Osteocyte (in vitro differentiated cells): ENCODE measurements at regions not wholly inside any gene's neighbourhood (a gene's known extent, or its start where the extent isn't known, plus 50 kb on each side); places are given as distances from the start of the nearest gene placed in this dataset.

ENCODE experiments used
- DNase-seq: peaks from one replicate; pipeline ENCODE4 v3.0.0; 2021; ENCODE audit warnings: mixed read lengths; ENCODE audit not compliant: unreplicated experiment; ENCODE audit errors: extremely low spot score
- H3K27ac Mint-ChIP-seq: one replicate; pipeline ENCODE4 v1.8.0; 2021; ENCODE audit warnings: mild to moderate bottlenecking, mixed read lengths; ENCODE audit not compliant: unreplicated experiment
- H3K27me3 Mint-ChIP-seq: one replicate; pipeline ENCODE4 v1.8.0; 2021; ENCODE audit warnings: mixed read lengths; ENCODE audit not compliant: unreplicated experiment
- H3K36me3 Mint-ChIP-seq: one replicate; pipeline ENCODE4 v1.8.0; 2021; ENCODE audit warnings: mixed read lengths; ENCODE audit not compliant: unreplicated experiment
- H3K4me1 Mint-ChIP-seq: one replicate; pipeline ENCODE4 v1.8.0; 2021; ENCODE audit warnings: mixed read lengths; ENCODE audit not compliant: unreplicated experiment
- H3K4me3 Mint-ChIP-seq: one replicate; pipeline ENCODE4 v1.8.0; 2021; ENCODE audit warnings: mild to moderate bottlenecking, moderate library complexity, mixed read lengths; ENCODE audit not compliant: unreplicated experiment
- H3K9me3 Mint-ChIP-seq: one replicate; pipeline ENCODE4 v1.8.0; 2021; ENCODE audit warnings: mixed read lengths; ENCODE audit not compliant: unreplicated experiment
- TF ChIP-seq, protein P1 (sequence below): fragments of 200-600 bp; sonication (generic); IDR thresholded peaks from 2 replicates; pipeline ENCODE4 v1.5.0; 2021; ENCODE audit warnings: antibody characterized with exemption, mild to moderate bottlenecking, moderate library complexity

DNA sequence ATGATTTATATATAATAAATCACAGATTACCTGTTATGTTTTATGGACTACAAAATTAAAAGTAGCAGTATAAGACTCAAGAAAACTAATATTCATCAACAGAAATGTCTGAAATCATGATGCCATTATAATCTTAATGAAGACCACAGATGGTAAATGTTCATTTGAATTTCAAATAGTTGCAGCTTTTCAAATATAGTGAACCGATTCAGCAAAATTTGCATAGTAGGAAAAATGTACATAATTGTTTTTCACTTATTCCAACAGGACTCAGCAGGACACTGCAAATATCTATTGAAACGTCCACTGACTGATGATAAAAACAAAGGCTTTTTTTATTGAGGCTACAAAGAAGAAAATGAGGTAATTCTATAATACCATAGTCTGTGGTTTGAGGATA lies 51.2 kb upstream of the LSM8 start:
- no peak for DNase-seq
- peaks cover 12% of the 10 kb centered on the region for H3K9me3 Mint-ChIP-seq
- no peaks in the 10 kb centered on the region for H3K36me3 Mint-ChIP-seq
- H3K27ac Mint-ChIP-seq = no peak overlapping the region
- no peaks in the 10 kb centered on the region for H3K27me3 Mint-ChIP-seq
- TF ChIP-seq, protein P1, sequence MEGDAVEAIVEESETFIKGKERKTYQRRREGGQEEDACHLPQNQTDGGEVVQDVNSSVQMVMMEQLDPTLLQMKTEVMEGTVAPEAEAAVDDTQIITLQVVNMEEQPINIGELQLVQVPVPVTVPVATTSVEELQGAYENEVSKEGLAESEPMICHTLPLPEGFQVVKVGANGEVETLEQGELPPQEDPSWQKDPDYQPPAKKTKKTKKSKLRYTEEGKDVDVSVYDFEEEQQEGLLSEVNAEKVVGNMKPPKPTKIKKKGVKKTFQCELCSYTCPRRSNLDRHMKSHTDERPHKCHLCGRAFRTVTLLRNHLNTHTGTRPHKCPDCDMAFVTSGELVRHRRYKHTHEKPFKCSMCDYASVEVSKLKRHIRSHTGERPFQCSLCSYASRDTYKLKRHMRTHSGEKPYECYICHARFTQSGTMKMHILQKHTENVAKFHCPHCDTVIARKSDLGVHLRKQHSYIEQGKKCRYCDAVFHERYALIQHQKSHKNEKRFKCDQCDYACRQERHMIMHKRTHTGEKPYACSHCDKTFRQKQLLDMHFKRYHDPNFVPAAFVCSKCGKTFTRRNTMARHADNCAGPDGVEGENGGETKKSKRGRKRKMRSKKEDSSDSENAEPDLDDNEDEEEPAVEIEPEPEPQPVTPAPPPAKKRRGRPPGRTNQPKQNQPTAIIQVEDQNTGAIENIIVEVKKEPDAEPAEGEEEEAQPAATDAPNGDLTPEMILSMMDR = no peak
- H3K4me3 Mint-ChIP-seq = no peak overlapping the region
- H3K4me1 Mint-ChIP-seq = no peaks in the 10 kb centered on the region
